Body of pancreas (tissue), 4 donors: ENCODE measurements at regions not wholly inside any gene's neighbourhood (a gene's known extent, or its start where the extent isn't known, plus 50 kb on each side); places are given as distances from the start of the nearest gene placed in this dataset.

ENCODE experiments used
- ATAC-seq: fragments of 150-250 bp; one replicate; pipeline ENCODE4 v1.9.1; 2016
- DNase-seq, 4 donors: peaks; one replicate each; pipeline ENCODE4 v3.0.0-alpha.2; 2019
- H3K27ac ChIP-seq, 4 donors: fragments of 200-600 bp; sonication (generic); 1 replicate in 3 of 4; 2 replicates in 1 of 4; pipeline versions ENCODE4 v1.5.1 to v1.6.1; 2016 to 2019; ENCODE audit warnings: mild to moderate bottlenecking in 1 of 4, mixed read lengths in 1 of 4, moderate library complexity in 1 of 4
- H3K27me3 ChIP-seq, 2 donors: fragments of 200-600 bp; sonication (generic); one replicate each; pipeline ENCODE4 v1.6.0; 2016; ENCODE audit warnings: mild to moderate bottlenecking in 1 of 2
- H3K36me3 ChIP-seq, 2 donors: fragments of 200-600 bp; sonication (generic); replicated peaks in 1 of 2; 2 replicates each; pipeline ENCODE4 v1.5.1; 2016; ENCODE audit warnings: low read depth in 2 of 2; ENCODE audit not compliant: insufficient read depth in 1 of 2
- H3K4me1 ChIP-seq: fragments of 200-600 bp; sonication (generic); one replicate; pipeline ENCODE4 v1.6.0; 2016
- H3K4me3 ChIP-seq, 2 donors: fragments of 200-600 bp; sonication (generic); 1 replicate in 1 of 2; 2 replicates in 1 of 2; pipeline ENCODE4 v1.5.1; 2016 to 2019
- H3K9me3 ChIP-seq, 3 donors: fragments of 200-600 bp; sonication (generic); 1 replicate in 2 of 3; 2 replicates in 1 of 3; pipeline ENCODE4 v1.5.1; 2016
- CTCF ChIP-seq, 7 experiments: fragments of 450-650 bp in 4 of 7; fragments of 200-600 bp in 3 of 7; sonication (generic) in 3 of 7; IDR thresholded peaks; one replicate each; pipeline ENCODE4 v1.5.1; 2016 to 2019; ENCODE audit warnings: antibody characterized with exemption in 7 of 7
- POLR2A ChIP-seq, 3 donors: fragments of 450-650 bp; IDR thresholded peaks; one replicate each; pipeline ENCODE4 v1.6.1; 2016; ENCODE audit warnings: antibody characterized with exemption in 3 of 3, mild to moderate bottlenecking in 2 of 3
- WGBS, 2 donors: methylation state at CpG; one replicate each; pipeline ENCODE4 v1.1.5; 2017; 5-methylcytosine and 5-hydroxymethylcytosine counted together
- intact Hi-C: fragments of 100-400 bp; cut with DNase I; formaldehyde crosslinking; loops from one replicate; pipeline ENCODE4 v1.15.1; 2023

DNA sequence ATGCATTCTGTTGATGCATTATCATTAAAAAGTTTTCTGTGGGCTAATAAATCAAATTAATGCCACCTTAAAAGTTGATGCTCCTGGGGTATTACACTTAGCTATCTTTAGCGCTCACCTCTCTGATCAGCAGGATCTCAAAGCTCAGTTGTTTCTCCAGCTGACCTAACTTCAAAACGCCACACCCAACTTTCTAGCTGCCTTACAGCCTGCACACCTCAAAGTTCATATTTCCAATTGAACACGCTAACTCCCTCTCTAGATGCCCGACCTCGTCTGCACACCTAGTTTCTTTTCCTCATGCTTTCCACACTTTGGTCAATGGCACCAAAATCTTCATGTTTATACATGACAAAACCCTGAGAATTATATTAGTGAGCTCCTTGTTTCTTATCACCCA is 98.2 kb upstream of the AGTR1 start:
- whole genome bisulfite sequencing, 2 donors, result 80 to 85% methylated on average over 5 of the region's 5 CpGs
- Histone ChIP-seq H3K9me3 (no peaks in the 10 kb centered on the region), H3K27ac (no peak overlapping the region), H3K4me1 (peaks cover 31% of the 10 kb centered on the region), H3K36me3 (no peaks in the 10 kb centered on the region), H3K4me3 (no peak overlapping the region), H3K27me3 (no peaks in the 10 kb centered on the region)
- DNase-seq, result no peak
- TF ChIP-seq POLR2A (IDR thresholded peaks at IDR 0.05), result no peak
- TF ChIP-seq CTCF (IDR thresholded peaks at IDR 0.05), result no peak
- intact Hi-C loops, result no loop called here
- ATAC-seq, result no peak

DNA sequence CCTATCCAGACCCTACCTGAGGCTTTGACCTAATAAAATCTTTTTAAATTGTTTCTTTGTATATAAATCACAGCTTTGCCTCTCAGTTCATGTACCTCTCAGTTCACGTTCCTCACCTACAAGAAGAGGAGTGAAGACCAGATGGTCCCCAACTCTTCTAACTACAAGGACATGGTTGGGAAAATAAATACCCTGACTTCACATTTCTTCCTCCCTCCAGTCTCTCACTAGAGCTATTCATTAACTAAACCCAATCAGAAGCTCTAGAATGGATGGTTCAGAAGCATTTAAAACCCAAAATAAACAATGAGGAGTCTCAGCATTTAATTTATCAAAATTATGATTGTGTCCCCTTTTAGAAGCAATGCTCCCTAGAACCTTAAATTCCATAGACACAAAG is 97.3 kb upstream of the AGTR1 start:
- Histone ChIP-seq H3K36me3 (no peaks in the 10 kb centered on the region), H3K27ac (peak overlapping the region in 2 of 4 donors; percentile 9 to 37), H3K27me3 (no peaks in the 10 kb centered on the region), H3K4me1 (peaks cover 31% of the 10 kb centered on the region), H3K9me3 (no peaks in the 10 kb centered on the region), H3K4me3 (no peak overlapping the region)
- TF ChIP-seq POLR2A (IDR thresholded peaks at IDR 0.05) (no peak), CTCF (IDR thresholded peaks at IDR 0.05) (no peak)
- 81 to 85% methylated on average over 1 of the region's 1 CpG for whole genome bisulfite sequencing, 2 donors
- intact Hi-C loops, result no loop called here
- no peak for ATAC-seq
- no peak for DNase-seq

DNA sequence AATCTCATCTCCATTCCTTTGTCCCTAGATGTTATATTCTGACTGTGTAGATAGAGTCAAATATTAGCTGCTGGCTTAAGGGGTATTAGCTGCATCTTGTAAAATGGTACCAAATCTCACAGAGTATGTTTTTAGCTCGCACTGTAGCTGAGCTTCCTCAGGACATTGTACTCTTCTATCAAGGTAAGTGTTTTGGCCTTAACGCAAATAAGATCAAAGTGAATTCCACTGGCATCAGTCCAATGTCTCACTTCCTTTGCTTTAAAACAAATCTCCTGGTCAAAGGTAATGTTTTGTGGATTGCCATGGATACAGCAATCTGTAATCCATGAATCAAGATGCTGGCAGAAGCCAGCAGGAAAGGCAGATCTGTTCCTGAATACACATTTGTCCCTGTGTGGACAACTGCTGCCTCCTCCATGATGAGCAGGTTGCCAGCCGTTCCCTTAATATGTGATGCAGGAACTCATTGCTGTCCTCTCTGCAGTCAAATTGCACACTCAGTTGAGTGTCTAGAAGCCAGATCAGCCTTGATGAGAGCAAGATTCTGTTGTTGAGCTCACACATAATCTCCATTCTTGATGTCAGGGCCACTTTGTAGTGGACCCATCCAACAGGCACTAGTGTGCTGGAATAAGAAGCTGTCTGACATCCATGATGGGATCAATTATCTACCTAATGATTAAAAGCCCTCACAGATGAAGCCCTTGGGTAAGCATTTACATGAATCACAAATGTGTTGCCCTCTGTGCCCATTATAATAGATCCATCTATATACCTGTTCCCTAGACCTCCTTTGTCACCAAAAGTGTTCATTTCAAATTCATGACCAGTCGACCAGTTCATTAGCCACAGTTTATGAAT is 96.6 kb upstream of the AGTR1 start:
- ATAC-seq (peak; percentile 91), DNase-seq (peak; percentile 19 to 67 (median 30))
- TF ChIP-seq POLR2A (IDR thresholded peaks at IDR 0.05), result no peak
- no peak for TF ChIP-seq CTCF (IDR thresholded peaks at IDR 0.05)
- no peaks in the 10 kb centered on the region for H3K9me3 ChIP-seq
- intact Hi-C loops, result no loop called here
- H3K27me3 ChIP-seq, result no peaks in the 10 kb centered on the region
- H3K4me1 ChIP-seq, result peaks cover 31% of the 10 kb centered on the region
- WGBS, 2 donors, result 34 to 49% methylated on average over 4 of the region's 4 CpGs
- H3K4me3 ChIP-seq, result no peak overlapping the region
- H3K36me3 ChIP-seq, result no peaks in the 10 kb centered on the region
- peak overlapping the region in 2 of 4 donors; percentile 37 to 63 for H3K27ac ChIP-seq

DNA sequence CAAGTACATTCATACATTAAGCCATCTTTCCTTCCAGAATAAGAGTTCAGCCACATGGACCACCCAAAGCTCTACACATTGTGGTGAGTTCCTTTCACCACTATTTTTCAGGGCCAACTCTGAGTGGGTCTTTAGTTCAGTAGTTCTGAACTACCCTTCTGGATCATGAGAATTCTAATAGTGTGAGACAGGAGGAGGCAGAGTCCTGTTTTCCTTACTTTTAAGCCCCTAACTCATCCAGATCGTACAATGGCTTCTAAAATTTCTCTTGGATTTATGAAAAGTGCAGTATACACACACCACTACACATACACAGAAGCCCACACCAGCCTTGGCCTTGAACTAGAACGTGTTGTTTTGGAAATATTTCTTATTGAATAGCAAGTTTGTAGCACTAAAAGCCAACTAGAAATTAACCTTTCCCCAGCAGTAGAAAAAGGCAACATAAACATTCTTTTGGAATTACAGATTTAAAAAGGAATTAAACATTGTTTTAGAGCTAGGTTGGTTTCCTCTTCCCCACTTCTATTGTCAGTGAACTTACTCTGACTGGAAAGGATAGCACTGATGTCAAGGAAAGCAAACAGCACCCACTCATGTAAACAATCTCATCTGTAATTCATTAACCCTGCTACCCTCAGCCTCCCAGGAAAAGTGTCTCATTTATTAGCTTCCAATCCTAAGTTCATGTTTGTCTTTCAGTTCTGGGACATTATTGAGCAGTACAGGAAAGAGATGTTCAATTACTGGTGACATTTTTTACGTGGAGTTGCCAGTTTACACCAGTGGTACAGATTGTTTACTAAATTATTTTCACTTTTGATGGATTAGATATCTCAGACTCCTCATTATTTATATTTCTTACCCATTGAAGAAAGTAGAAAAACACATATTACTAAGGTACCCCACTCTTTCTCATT is 95.7 kb upstream of the AGTR1 start:
- H3K4me3 ChIP-seq, result no peak overlapping the region

More for the DNA sequence above, 95.7 kb upstream of the AGTR1 start:
- Histone ChIP-seq H3K4me1 (peaks cover 31% of the 10 kb centered on the region), H3K9me3 (no peaks in the 10 kb centered on the region), H3K27ac (peak overlapping the region in 2 of 4 donors; percentile 37 to 63), H3K27me3 (no peaks in the 10 kb centered on the region), H3K36me3 (no peaks in the 10 kb centered on the region)
- intact Hi-C loops, result no loop called here
- no peak for TF ChIP-seq POLR2A (IDR thresholded peaks at IDR 0.05)
- no peak for TF ChIP-seq CTCF (IDR thresholded peaks at IDR 0.05)
- peak; percentile 55 for ATAC-seq
- DNase-seq, result peak in 1 of 4 donors; percentile 7
- 30 to 32% methylated on average over 3 of the region's 3 CpGs for WGBS, 2 donors
